K562 (cell line): ENCODE measurements at regions not wholly inside any gene's neighbourhood (a gene's known extent, or its start where the extent isn't known, plus 50 kb on each side); places are given as distances from the start of the nearest gene placed in this dataset.

Experiments
- ATF1 ChIP-seq, 2 experiments: fragments of 450-650 bp in 1 of 2; IDR thresholded peaks; 2 replicates each; pipeline ENCODE4 v1.6.1; 2016; ENCODE audit warnings: missing compliant biosample characterization in 1 of 2, missing genetic modification characterization in 1 of 2
- CREM ChIP-seq: IDR thresholded peaks from 2 replicates; pipeline ENCODE4 v1.6.1; 2014; ENCODE audit warnings: antibody characterized with exemption, low read depth
- NONO ChIP-seq, 2 experiments: fragments of 200-400 bp in 1 of 2; fragments of 450-650 bp in 1 of 2; formaldehyde crosslinking in 1 of 2; IDR thresholded peaks; 2 replicates each; pipeline ENCODE4 v1.6.1; 2017; ENCODE audit warnings: low read depth in 2 of 2, mild to moderate bottlenecking in 2 of 2, moderate library complexity in 2 of 2, low read length in 1 of 2
- RAD21 ChIP-seq, 2 experiments: fragments of 250-450 bp in 1 of 2; fragments of 450-650 bp in 1 of 2; sonication (Bioruptor Pico) in 1 of 2; formaldehyde crosslinking in 1 of 2; IDR thresholded peaks in 1 of 2; conservative IDR thresholded peaks in 1 of 2; 2 replicates each; pipeline versions ENCODE4 v1.4.0 to v1.8.0; 2020 to 2022; ENCODE audit warnings: mild to moderate bottlenecking in 2 of 2, moderate library complexity in 1 of 2
- ZNF76 ChIP-seq: fragments of 250-450 bp; sonication (Bioruptor Pico); IDR thresholded peaks from 2 replicates; pipeline ENCODE4 v1.4.0; 2020; ENCODE audit warnings: mild to moderate bottlenecking, moderate library complexity, borderline replicate concordance
- TF ChIP-seq, protein P1 (sequence below): sonication (generic); formaldehyde crosslinking; IDR thresholded peaks from 2 replicates; pipeline ENCODE4 v1.9.0; 2022; ENCODE audit warnings: mild to moderate bottlenecking, missing genetic modification reagents
- TF ChIP-seq, protein P2 (sequence below): fragments of 450-650 bp; IDR thresholded peaks from 2 replicates; pipeline ENCODE4 v1.6.1; 2016; ENCODE audit warnings: low read depth, mild to moderate bottlenecking, moderate library complexity
- TF ChIP-seq, protein P3 (sequence below), 2 experiments: fragments of 450-650 bp; formaldehyde crosslinking in 1 of 2; IDR thresholded peaks; 2 replicates each; pipeline versions ENCODE4 v1.4.0 to v1.6.1; 2014 to 2020; ENCODE audit warnings: mild to moderate bottlenecking in 2 of 2, borderline replicate concordance in 1 of 2, low read depth in 1 of 2
- TF ChIP-seq, protein P4 (sequence below), 3 experiments: IDR thresholded peaks in 2 of 3; conservative IDR thresholded peaks in 1 of 3; 2 replicates each; pipeline ENCODE4 v1.5.1; 2011 to 2012; ENCODE audit warnings: low read length in 3 of 3, mild to moderate bottlenecking in 3 of 3, control low read depth in 2 of 3, improper control_type of control experiment in 1 of 3, inconsistent platforms in 1 of 3, low read depth in 1 of 3, mixed read lengths in 1 of 3, moderate library complexity in 1 of 3; ENCODE audit not compliant: insufficient read depth in 2 of 3

DNA sequence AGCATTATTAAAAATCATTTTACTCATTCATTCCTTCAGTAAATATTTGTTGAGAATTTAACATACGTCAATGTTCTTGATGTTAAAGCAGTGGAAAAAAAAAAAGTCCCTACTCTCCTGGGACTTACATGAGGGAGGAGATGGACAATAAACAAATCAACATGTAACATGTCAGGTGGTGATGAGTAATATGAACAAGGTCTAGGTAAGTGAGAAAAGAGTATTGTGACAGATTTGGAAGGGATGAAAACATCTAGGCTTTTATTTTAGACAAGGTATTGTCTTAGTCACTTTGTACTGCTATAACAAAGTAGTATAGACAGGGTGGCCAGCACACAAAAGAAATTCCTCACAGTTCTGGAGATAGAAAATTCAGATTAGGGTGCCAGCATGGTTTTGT, 167.2 kb downstream of the FSCB start:
- TF ChIP-seq ZNF76 (CRISPR knock-in tag) (no peak), CREM (no peak), NONO (IDR thresholded peaks at IDR 0.05; ENCODE audit: low read depth in 2 of 2, low read length in 1 of 2) (no peak), ATF1 (CRISPR knock-in tag; IDR thresholded peaks at IDR 0.05) (no peak), ATF1 (tag; IDR thresholded peaks at IDR 0.05) (no peak), RAD21 (CRISPR knock-in tag; conservative IDR thresholded peaks at IDR 0.05 in 1 of 2, IDR thresholded peaks at IDR 0.05 in 1 of 2) (no peak)
- TF ChIP-seq, protein P1, sequence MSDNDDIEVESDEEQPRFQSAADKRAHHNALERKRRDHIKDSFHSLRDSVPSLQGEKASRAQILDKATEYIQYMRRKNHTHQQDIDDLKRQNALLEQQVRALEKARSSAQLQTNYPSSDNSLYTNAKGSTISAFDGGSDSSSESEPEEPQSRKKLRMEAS, result no peak
- TF ChIP-seq, protein P2, sequence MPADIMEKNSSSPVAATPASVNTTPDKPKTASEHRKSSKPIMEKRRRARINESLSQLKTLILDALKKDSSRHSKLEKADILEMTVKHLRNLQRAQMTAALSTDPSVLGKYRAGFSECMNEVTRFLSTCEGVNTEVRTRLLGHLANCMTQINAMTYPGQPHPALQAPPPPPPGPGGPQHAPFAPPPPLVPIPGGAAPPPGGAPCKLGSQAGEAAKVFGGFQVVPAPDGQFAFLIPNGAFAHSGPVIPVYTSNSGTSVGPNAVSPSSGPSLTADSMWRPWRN, result no peak
- TF ChIP-seq, protein P3, sequence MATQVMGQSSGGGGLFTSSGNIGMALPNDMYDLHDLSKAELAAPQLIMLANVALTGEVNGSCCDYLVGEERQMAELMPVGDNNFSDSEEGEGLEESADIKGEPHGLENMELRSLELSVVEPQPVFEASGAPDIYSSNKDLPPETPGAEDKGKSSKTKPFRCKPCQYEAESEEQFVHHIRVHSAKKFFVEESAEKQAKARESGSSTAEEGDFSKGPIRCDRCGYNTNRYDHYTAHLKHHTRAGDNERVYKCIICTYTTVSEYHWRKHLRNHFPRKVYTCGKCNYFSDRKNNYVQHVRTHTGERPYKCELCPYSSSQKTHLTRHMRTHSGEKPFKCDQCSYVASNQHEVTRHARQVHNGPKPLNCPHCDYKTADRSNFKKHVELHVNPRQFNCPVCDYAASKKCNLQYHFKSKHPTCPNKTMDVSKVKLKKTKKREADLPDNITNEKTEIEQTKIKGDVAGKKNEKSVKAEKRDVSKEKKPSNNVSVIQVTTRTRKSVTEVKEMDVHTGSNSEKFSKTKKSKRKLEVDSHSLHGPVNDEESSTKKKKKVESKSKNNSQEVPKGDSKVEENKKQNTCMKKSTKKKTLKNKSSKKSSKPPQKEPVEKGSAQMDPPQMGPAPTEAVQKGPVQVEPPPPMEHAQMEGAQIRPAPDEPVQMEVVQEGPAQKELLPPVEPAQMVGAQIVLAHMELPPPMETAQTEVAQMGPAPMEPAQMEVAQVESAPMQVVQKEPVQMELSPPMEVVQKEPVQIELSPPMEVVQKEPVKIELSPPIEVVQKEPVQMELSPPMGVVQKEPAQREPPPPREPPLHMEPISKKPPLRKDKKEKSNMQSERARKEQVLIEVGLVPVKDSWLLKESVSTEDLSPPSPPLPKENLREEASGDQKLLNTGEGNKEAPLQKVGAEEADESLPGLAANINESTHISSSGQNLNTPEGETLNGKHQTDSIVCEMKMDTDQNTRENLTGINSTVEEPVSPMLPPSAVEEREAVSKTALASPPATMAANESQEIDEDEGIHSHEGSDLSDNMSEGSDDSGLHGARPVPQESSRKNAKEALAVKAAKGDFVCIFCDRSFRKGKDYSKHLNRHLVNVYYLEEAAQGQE (IDR thresholded peaks at IDR 0.05; ENCODE audit: borderline replicate concordance), result no peak
- TF ChIP-seq, protein P3 (CRISPR knock-in tag; IDR thresholded peaks at IDR 0.05; ENCODE audit: low read depth), result no peak
- TF ChIP-seq, protein P4, sequence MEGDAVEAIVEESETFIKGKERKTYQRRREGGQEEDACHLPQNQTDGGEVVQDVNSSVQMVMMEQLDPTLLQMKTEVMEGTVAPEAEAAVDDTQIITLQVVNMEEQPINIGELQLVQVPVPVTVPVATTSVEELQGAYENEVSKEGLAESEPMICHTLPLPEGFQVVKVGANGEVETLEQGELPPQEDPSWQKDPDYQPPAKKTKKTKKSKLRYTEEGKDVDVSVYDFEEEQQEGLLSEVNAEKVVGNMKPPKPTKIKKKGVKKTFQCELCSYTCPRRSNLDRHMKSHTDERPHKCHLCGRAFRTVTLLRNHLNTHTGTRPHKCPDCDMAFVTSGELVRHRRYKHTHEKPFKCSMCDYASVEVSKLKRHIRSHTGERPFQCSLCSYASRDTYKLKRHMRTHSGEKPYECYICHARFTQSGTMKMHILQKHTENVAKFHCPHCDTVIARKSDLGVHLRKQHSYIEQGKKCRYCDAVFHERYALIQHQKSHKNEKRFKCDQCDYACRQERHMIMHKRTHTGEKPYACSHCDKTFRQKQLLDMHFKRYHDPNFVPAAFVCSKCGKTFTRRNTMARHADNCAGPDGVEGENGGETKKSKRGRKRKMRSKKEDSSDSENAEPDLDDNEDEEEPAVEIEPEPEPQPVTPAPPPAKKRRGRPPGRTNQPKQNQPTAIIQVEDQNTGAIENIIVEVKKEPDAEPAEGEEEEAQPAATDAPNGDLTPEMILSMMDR (IDR thresholded peaks at IDR 0.05 in 2 of 3, conservative IDR thresholded peaks at IDR 0.05 in 1 of 3; ENCODE audit: insufficient read depth in 2 of 3, low read depth in 1 of 3, low read length in 3 of 3), result no peak
